Ishikawa (cell line): ENCODE measurements at regions not wholly inside any gene's neighbourhood (a gene's known extent, or its start where the extent isn't known, plus 50 kb on each side); places are given as distances from the start of the nearest gene placed in this dataset.

Experiments used
- CEBPB ChIP-seq: IDR thresholded peaks from 2 replicates; pipeline ENCODE4 v1.6.1; 2012
- EP300 ChIP-seq: IDR thresholded peaks from 2 replicates; pipeline ENCODE4 v1.6.1; 2012; ENCODE audit warnings: borderline replicate concordance
- TEAD4 ChIP-seq: IDR thresholded peaks from 2 replicates; pipeline ENCODE4 v1.6.1; 2012
- YY1 ChIP-seq: IDR thresholded peaks from 2 replicates; pipeline ENCODE4 v1.6.1; 2012; ENCODE audit warnings: low read depth
- TF ChIP-seq, protein P1 (sequence below): IDR thresholded peaks from 2 replicates; pipeline ENCODE4 v1.6.1; 2012; ENCODE audit warnings: low read depth, mild to moderate bottlenecking

GRCh38 chr10:2252096-2252495 lies 514.8 kb upstream of the ADARB2 start:
- TF ChIP-seq TEAD4 (no peak), EP300 (no peak), YY1 (no peak), CEBPB (no peak)
- TF ChIP-seq, protein P1, sequence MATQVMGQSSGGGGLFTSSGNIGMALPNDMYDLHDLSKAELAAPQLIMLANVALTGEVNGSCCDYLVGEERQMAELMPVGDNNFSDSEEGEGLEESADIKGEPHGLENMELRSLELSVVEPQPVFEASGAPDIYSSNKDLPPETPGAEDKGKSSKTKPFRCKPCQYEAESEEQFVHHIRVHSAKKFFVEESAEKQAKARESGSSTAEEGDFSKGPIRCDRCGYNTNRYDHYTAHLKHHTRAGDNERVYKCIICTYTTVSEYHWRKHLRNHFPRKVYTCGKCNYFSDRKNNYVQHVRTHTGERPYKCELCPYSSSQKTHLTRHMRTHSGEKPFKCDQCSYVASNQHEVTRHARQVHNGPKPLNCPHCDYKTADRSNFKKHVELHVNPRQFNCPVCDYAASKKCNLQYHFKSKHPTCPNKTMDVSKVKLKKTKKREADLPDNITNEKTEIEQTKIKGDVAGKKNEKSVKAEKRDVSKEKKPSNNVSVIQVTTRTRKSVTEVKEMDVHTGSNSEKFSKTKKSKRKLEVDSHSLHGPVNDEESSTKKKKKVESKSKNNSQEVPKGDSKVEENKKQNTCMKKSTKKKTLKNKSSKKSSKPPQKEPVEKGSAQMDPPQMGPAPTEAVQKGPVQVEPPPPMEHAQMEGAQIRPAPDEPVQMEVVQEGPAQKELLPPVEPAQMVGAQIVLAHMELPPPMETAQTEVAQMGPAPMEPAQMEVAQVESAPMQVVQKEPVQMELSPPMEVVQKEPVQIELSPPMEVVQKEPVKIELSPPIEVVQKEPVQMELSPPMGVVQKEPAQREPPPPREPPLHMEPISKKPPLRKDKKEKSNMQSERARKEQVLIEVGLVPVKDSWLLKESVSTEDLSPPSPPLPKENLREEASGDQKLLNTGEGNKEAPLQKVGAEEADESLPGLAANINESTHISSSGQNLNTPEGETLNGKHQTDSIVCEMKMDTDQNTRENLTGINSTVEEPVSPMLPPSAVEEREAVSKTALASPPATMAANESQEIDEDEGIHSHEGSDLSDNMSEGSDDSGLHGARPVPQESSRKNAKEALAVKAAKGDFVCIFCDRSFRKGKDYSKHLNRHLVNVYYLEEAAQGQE: no peak
